MCF 10A (cell line): ENCODE measurements at regions not wholly inside any gene's neighbourhood (a gene's known extent, or its start where the extent isn't known, plus 50 kb on each side); places are given as distances from the start of the nearest gene placed in this dataset.

ENCODE experiments used
- BruUV-seq: library from RNA; stranded (reverse); fragments of 400-500 nt; replicated peaks from 2 replicates; lab custom pipeline; 2021; lab: Mats Ljungman, UMichigan
- CTCF ChIA-PET: fragments of 300-600 bp; sonication (Branson Sonifier 250); formaldehyde crosslinking; extraction: SDS; loops from one replicate; lab custom pipeline; 2021; ENCODE audit warnings: antibody characterized with exemption, inconsistent platforms; lab: Yijun Ruan, JAX
- POLR2A ChIA-PET: fragments of 300-600, 350-650 bp; sonication (Branson Sonifier 250); formaldehyde crosslinking; extraction: SDS; loops from one replicate; lab custom pipeline; 2020; ENCODE audit warnings: antibody characterized with exemption, inconsistent platforms; lab: Yijun Ruan, JAX
- DNase-seq: peaks from one replicate; pipeline ENCODE4 v3.0.0-alpha.2; 2018; ENCODE audit not compliant: unreplicated experiment
- H3K27ac Mint-ChIP-seq: one replicate; pipeline ENCODE4 v1.8.0; 2022; ENCODE audit warnings: mild to moderate bottlenecking, low read depth, mixed read lengths; ENCODE audit not compliant: unreplicated experiment
- H3K27me3 Mint-ChIP-seq: one replicate; pipeline ENCODE4 v1.8.0; 2022; ENCODE audit warnings: mixed read lengths; ENCODE audit not compliant: insufficient read depth, unreplicated experiment
- H3K36me3 Mint-ChIP-seq: one replicate; pipeline ENCODE4 v1.8.0; 2022; ENCODE audit warnings: mild to moderate bottlenecking, moderate library complexity, mixed read lengths; ENCODE audit not compliant: insufficient read depth, unreplicated experiment
- H3K4me1 Mint-ChIP-seq: one replicate; pipeline ENCODE4 v1.8.0; 2022; ENCODE audit warnings: mixed read lengths; ENCODE audit not compliant: insufficient read depth, unreplicated experiment
- H3K4me3 Mint-ChIP-seq: one replicate; pipeline ENCODE4 v1.8.0; 2022; ENCODE audit warnings: mild to moderate bottlenecking, moderate library complexity, mixed read lengths; ENCODE audit not compliant: unreplicated experiment
- H3K9me3 Mint-ChIP-seq: one replicate; pipeline ENCODE4 v1.8.0; 2022; ENCODE audit warnings: mixed read lengths; ENCODE audit not compliant: unreplicated experiment
- CTCF ChIP-seq: fragments of 200-600 bp; IDR thresholded peaks from one replicate; pipeline ENCODE4 v1.8.0; 2022; ENCODE audit warnings: antibody characterized with exemption, mild to moderate bottlenecking; ENCODE audit not compliant: unreplicated experiment
- intact Hi-C: fragments of 100-400 bp; cut with micrococcal nuclease; formaldehyde crosslinking; loops from 2 replicates; pipeline ENCODE4 v1.14.1; 2022

GRCh38 chr17:5705876-5706576, 121.7 kb upstream of the NLRP1 start:
- H3K9me3 Mint-ChIP-seq = no peaks in the 10 kb centered on the region
- H3K4me1 Mint-ChIP-seq = no peaks in the 10 kb centered on the region
- H3K36me3 Mint-ChIP-seq = no peaks in the 10 kb centered on the region
- CTCF ChIA-PET = interaction anchor here (1.0 to 1.3 kb wide), 3 partner anchors 14 to 336 kb away, joined by 4 to 7 read pairs (median 5); no protein-coding TSS in a partner anchor
- no TSS peak for BruUV-seq
- no peak for TF ChIP-seq CTCF
- peaks cover 40% of the 10 kb centered on the region for H3K27me3 Mint-ChIP-seq
- POLR2A ChIA-PET = no interaction called here
- H3K27ac Mint-ChIP-seq = no peak overlapping the region
- DNase-seq = no peak
- intact Hi-C loops = loop anchor here (2.0 to 5.0 kb wide), 3 partner anchors 76 to 571 kb away; no protein-coding TSS in a partner anchor
- H3K4me3 Mint-ChIP-seq = no peak overlapping the region

GRCh38 chr17:5706577-5707210, 122.4 kb upstream of the NLRP1 start:
- Mint-ChIP-seq H3K4me1 (no peaks in the 10 kb centered on the region), H3K27me3 (peaks cover 42% of the 10 kb centered on the region), H3K36me3 (no peaks in the 10 kb centered on the region), H3K9me3 (no peaks in the 10 kb centered on the region), H3K27ac (no peak overlapping the region), H3K4me3 (no peak overlapping the region)
- DNase-seq = peak; percentile 62
- ChIA-PET POLR2A (no interaction called here), CTCF (interaction anchor here (0.5 to 1.3 kb wide), 6 partner anchors 13 to 639 kb away, joined by 3 to 7 read pairs (median 4); no protein-coding TSS in a partner anchor)
- BruUV-seq = no TSS peak
- intact Hi-C loops = loop anchor here (2.0 to 5.0 kb wide), 3 partner anchors 76 to 571 kb away; no protein-coding TSS in a partner anchor
- peak; percentile 50 for TF ChIP-seq CTCF

- H3K9me3 Mint-ChIP-seq = no peaks in the 10 kb centered on the region
Observed at GRCh38 chr17:5707482-5707881, 123.2 kb upstream of the NLRP1 start.

More at GRCh38 chr17:5707482-5707881, 123.2 kb upstream of the NLRP1 start:
- Mint-ChIP-seq H3K4me1 (no peaks in the 10 kb centered on the region), H3K27me3 (peaks cover 49% of the 10 kb centered on the region), H3K36me3 (no peaks in the 10 kb centered on the region), H3K4me3 (no peak overlapping the region), H3K27ac (no peak overlapping the region)
- POLR2A ChIA-PET = no interaction called here
- no TSS peak for BruUV-seq
- DNase-seq = no peak
- no peak for TF ChIP-seq CTCF
- CTCF ChIA-PET = interaction anchor here (0.7 to 1.0 kb wide), 2 partner anchors 115 to 638 kb away, joined by 3 read pairs; no protein-coding TSS in a partner anchor
- intact Hi-C loops = loop anchor here (2.0 to 5.0 kb wide), 3 partner anchors 75 to 570 kb away; no protein-coding TSS in a partner anchor
